ENCODE measurements at regions not wholly inside any gene's neighbourhood (a gene's known extent, or its start where the extent isn't known, plus 50 kb on each side); places are given as distances from the start of the nearest gene placed in this dataset.

DNA sequence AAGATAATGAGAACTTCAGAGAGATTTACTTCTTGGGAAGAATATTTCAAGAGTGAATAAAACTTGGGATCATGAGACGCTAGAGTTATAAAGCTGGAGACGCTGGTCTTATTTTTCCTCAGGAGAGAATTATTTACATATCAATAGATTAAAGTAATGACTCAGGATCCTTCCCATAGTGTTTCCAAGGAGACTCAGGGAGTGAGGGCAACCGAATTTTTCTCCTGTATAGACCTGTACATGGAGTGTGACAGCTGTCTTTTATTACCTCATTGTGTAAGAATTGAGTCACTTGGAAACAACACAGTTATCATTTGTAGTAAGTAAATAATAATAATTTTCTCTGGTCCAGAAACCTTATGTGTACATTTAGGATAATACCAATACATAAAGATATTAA, 1905.5 kb downstream of the OLFM4 start:
- TF ChIP-seq, protein P1, sequence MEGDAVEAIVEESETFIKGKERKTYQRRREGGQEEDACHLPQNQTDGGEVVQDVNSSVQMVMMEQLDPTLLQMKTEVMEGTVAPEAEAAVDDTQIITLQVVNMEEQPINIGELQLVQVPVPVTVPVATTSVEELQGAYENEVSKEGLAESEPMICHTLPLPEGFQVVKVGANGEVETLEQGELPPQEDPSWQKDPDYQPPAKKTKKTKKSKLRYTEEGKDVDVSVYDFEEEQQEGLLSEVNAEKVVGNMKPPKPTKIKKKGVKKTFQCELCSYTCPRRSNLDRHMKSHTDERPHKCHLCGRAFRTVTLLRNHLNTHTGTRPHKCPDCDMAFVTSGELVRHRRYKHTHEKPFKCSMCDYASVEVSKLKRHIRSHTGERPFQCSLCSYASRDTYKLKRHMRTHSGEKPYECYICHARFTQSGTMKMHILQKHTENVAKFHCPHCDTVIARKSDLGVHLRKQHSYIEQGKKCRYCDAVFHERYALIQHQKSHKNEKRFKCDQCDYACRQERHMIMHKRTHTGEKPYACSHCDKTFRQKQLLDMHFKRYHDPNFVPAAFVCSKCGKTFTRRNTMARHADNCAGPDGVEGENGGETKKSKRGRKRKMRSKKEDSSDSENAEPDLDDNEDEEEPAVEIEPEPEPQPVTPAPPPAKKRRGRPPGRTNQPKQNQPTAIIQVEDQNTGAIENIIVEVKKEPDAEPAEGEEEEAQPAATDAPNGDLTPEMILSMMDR (IDR thresholded peaks at IDR 0.05), result no peak
- TF ChIP-seq POLR2A (IDR thresholded peaks at IDR 0.05) (no peak), EP300 (IDR thresholded peaks at IDR 0.05) (no peak)

All from tibial nerve (tissue), 4 donors.